ENCODE measurements at regions not wholly inside any gene's neighbourhood (a gene's known extent, or its start where the extent isn't known, plus 50 kb on each side); places are given as distances from the start of the nearest gene placed in this dataset.

DNA sequence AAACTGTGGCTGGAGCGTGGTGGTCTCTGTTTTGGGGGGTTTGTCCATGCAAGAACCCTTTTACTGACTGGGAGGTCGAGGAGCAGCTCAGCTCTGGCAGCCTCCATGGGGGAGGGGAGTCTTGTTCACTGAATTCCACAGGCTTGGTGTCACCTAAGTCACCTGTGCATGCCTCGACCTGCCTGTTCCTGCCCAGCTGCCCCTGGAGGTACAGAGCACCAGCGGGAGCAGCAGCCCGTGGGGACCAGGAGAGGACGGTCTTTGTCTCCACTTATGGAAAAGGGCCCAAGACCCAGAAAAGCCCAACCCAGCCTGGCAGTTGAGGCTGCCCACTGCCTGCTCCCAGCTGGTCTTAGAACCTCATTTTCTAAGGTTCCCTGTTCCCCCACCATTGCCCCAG is 168.7 kb upstream of the AGAP1 start:
- no peaks in the 10 kb centered on the region for H3K4me1 Mint-ChIP-seq
- H3K27ac Mint-ChIP-seq, result no peak overlapping the region
- no peaks in the 10 kb centered on the region for H3K9me3 Mint-ChIP-seq
- H3K27me3 Mint-ChIP-seq, result no peaks in the 10 kb centered on the region
- CTCF ChIA-PET, result no interaction called here
- no peak for DNase-seq
- no peak overlapping the region for H3K4me3 Mint-ChIP-seq
- H3K36me3 Mint-ChIP-seq, result no peaks in the 10 kb centered on the region

DNA sequence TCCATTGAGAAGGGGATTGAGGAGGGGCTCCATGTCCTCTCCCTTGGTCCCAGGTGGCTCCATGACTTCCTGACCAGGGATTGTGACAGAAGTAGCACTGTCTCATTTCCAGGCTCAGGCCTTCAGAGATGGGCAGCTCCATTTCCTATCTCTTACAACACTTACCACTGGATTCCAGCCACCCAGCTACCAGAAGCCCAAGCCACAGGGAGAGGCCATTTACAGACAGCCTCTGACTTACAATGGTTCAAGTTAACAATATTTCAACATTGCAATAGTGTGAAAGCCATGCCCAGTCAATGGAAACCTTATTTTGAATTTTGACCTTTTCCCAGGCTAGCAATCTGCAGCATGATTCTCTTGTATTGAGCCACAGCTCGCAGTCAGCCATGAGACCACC is 164.9 kb upstream of the AGAP1 start:
- Mint-ChIP-seq H3K27ac (no peak overlapping the region), H3K9me3 (no peaks in the 10 kb centered on the region), H3K4me3 (no peak overlapping the region), H3K4me1 (no peaks in the 10 kb centered on the region), H3K27me3 (no peaks in the 10 kb centered on the region), H3K36me3 (no peaks in the 10 kb centered on the region)
- CTCF ChIA-PET, result no interaction called here
- no peak for DNase-seq

DNA sequence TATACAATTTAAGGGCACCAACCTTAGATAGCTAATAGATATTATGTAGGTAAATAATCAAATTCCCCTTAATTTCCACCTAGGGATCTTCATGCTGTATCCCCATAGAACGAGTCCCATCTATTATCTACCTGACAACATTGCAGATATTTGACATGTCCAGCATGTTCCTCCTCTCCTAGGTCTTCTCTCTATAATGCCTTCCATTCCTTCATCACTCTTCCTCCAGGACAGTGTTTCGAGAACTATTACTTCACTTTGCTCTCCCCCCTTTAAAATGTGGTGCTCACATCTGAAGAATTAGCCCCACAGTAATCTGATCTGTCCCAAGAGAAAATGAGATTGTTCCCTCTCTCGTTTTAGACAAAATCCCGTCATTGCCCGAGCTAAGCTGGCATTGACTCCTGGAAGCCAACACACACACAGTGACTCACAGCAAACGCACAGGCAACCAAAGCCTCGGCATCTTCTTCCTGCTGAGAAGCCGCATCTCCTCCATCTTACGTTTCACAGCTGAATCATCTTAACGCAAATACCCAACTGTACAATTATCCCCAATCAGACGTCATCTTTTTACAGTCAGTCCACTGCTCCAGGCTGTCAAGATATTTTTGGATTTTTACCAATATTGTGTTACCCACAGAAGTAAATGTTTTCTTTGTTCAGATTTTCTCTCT is 162.9 kb upstream of the AGAP1 start:
- CTCF ChIA-PET, result no interaction called here
- no peak overlapping the region for H3K4me3 Mint-ChIP-seq
- H3K27me3 Mint-ChIP-seq, result no peaks in the 10 kb centered on the region
- no peak for DNase-seq
- no peaks in the 10 kb centered on the region for H3K4me1 Mint-ChIP-seq
- H3K9me3 Mint-ChIP-seq, result peaks cover 3% of the 10 kb centered on the region
- H3K36me3 Mint-ChIP-seq, result no peaks in the 10 kb centered on the region
- H3K27ac Mint-ChIP-seq, result no peak overlapping the region

DNA sequence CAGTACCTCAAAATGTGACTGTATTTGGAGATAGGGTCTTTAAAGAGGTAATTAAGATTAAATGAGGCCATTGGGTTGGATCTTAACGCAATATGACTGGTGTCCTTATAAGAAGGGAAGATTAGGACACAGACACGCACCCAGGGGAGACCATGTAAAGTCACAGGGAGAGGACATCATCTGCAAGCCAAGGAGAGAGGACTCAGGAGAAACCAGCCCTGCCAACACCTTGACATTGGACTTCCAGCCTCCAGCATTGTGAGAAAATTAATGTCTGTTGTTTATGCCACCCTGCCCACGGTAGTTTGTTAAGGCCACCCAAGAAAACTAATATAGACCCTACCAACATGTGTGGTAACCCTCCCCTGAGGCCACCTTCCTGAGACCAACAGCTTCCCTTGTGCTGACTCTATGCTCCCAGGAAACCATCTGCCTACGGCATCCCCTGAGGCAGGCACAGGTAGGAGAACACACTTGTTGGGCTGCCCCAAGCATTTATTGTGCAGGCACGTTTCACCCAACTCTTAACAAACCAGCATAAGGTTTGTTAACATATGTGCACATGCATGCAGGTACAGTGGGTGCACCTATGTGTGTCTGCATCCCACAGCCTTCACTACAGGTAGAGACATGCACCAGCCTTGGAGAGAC is 161.5 kb upstream of the AGAP1 start:
- Mint-ChIP-seq H3K36me3 (no peaks in the 10 kb centered on the region), H3K27ac (no peak overlapping the region), H3K4me3 (no peak overlapping the region), H3K4me1 (no peaks in the 10 kb centered on the region), H3K27me3 (no peaks in the 10 kb centered on the region), H3K9me3 (peaks cover 3% of the 10 kb centered on the region)
- no peak for DNase-seq
- CTCF ChIA-PET, result no interaction called here

DNA sequence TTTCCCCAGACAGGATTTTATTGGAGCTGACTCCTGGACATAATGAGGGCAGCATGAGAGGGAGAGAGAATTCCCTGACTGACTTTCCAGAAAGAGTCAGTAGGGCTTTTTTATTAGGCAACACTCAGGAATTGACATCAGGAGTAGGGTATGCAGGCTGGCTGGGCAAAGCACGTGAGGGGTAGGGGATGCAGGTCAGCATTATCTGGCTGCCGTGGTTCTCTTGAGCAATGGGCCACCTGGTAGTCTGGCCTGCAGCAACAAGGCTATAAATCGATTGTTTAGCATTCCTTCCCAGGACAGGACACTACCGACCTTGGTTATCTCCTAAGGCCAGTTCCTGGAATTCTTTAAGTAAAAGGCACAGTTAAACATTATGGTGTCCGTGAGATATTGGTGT is 160.8 kb upstream of the AGAP1 start:
- Mint-ChIP-seq H3K36me3 (no peaks in the 10 kb centered on the region), H3K4me1 (no peaks in the 10 kb centered on the region), H3K27ac (no peak overlapping the region), H3K27me3 (no peaks in the 10 kb centered on the region), H3K9me3 (peaks cover 3% of the 10 kb centered on the region), H3K4me3 (no peak overlapping the region)
- no peak for DNase-seq
- CTCF ChIA-PET, result no interaction called here

DNA sequence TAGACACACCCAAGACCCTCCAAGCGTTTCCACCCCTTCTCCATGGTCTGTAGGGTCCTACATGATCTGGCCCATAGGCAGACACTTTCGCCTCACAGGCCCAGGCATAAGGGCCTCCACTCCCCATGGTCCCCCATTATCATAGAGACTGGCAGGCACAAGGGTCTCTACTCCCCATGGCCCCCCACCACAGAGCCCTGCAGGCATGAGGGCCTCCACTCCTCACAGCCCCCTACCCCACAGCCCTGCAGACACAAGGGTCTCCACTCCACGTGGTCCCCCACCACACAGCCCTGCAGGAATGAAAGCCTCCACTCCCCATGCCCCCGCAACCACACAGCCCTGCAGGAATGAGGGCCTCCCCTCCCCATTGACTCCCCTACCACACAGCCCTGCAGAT is 159.7 kb upstream of the AGAP1 start:
- H3K27ac Mint-ChIP-seq, result no peak overlapping the region
- H3K36me3 Mint-ChIP-seq, result no peaks in the 10 kb centered on the region
- H3K27me3 Mint-ChIP-seq, result no peaks in the 10 kb centered on the region
- H3K4me1 Mint-ChIP-seq, result no peaks in the 10 kb centered on the region
- no peak for DNase-seq
- H3K4me3 Mint-ChIP-seq, result no peak overlapping the region
- H3K9me3 Mint-ChIP-seq, result peaks cover 3% of the 10 kb centered on the region
- CTCF ChIA-PET, result no interaction called here

DNA sequence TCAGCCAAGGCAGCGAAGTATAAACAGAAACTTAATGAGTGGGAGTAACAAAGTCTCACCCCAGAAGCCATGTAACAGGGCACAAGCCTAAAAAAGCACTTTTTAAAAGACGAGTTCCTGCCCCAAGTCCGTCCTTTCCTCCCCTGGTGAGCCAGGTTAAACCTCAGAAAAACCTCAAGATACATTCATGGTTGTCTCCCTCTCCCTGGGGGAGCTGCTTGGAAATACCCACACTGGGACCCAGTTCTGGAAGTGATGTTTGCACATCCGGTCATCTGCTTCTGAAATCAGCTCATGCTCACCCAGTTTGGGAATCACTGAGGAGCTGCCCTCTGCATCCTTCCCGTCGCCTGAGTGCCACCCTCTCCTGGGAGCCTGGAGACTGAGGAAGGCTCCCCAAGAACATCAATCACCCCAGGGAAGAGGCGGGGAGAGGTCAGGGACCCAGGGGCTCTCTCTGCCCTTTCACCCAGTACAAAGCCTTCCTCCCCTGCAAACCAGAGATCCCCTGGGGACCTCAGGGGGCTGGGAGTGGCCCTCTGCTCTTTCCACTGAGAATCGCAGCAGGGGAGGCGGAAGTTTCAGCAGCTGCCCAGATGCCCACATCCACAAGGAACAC is 150.6 kb upstream of the AGAP1 start:
- no peak overlapping the region for H3K4me3 Mint-ChIP-seq
- H3K9me3 Mint-ChIP-seq, result peaks cover 4% of the 10 kb centered on the region
- CTCF ChIA-PET, result no interaction called here
- no peak overlapping the region for H3K27ac Mint-ChIP-seq
- no peaks in the 10 kb centered on the region for H3K27me3 Mint-ChIP-seq
- H3K4me1 Mint-ChIP-seq, result no peaks in the 10 kb centered on the region
- no peak for DNase-seq
- no peaks in the 10 kb centered on the region for H3K36me3 Mint-ChIP-seq

DNA sequence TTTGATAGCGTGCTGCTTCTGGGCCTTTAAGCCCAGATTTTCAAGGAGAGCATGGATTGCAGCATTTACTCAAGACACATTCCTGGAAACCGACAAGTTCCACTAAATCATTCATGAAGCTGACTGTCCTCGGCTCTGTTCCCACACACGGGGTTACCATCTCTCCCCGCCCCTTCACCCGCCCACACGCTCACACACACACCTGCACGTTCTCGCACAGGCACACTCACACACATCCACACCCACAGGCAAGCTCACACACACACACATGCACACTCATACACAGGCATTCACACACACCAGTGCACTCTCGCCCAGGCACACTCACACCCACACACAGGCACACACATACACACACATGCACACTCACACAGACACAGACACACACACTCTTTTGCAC is 150.0 kb upstream of the AGAP1 start:
- H3K4me1 Mint-ChIP-seq, result no peaks in the 10 kb centered on the region
- H3K9me3 Mint-ChIP-seq, result peaks cover 4% of the 10 kb centered on the region
- H3K27ac Mint-ChIP-seq, result no peak overlapping the region
- no peaks in the 10 kb centered on the region for H3K36me3 Mint-ChIP-seq
- no peak overlapping the region for H3K4me3 Mint-ChIP-seq
- CTCF ChIA-PET, result no interaction called here
- DNase-seq, result no peak
- H3K27me3 Mint-ChIP-seq, result no peaks in the 10 kb centered on the region

DNA sequence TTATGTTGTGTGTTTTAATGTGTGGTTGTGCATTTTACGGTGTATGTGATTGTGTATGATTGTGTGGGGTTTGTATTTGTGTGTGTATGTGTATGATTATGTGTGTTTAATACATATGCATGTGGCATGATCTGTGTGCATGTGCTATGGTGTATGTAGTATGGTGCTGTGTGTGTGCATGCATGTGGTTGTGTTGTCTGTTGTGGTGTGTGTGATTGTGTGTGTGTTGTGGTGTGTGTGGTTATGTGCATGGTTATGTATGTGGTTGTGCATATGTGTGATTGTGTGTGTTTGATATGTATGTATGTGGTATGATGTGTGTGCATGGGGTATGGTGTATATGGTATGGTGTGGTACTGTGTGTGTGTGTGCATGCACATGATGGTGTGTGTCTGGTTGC is 148.1 kb upstream of the AGAP1 start:
- Mint-ChIP-seq H3K27me3 (no peaks in the 10 kb centered on the region), H3K36me3 (no peaks in the 10 kb centered on the region), H3K4me3 (no peak overlapping the region), H3K27ac (no peak overlapping the region), H3K4me1 (no peaks in the 10 kb centered on the region), H3K9me3 (peaks cover 6% of the 10 kb centered on the region)
- no peak for DNase-seq
- CTCF ChIA-PET, result no interaction called here

DNA sequence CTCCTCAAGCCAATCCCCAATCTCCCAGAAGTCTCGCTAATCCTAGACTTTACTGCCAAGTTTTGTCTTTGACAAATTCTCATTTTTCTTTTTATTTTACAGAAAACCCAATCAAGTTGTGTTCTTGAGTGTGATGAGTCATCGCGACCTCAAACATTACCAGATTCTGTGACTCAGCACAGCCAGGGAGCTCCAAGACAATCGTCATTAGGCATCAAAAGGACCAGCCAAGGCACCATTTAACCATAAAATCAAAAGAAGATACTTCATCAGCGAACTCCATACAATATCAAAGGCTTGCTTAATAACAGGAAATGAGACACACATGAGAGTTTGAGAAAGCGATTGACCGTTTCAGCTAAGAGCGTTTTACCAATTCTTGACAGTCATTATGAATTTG is 146.2 kb upstream of the AGAP1 start:
- H3K27me3 Mint-ChIP-seq, result no peaks in the 10 kb centered on the region
- H3K4me1 Mint-ChIP-seq, result no peaks in the 10 kb centered on the region
- no peak for DNase-seq
- peaks cover 6% of the 10 kb centered on the region for H3K9me3 Mint-ChIP-seq
- H3K36me3 Mint-ChIP-seq, result no peaks in the 10 kb centered on the region
- no peak overlapping the region for H3K4me3 Mint-ChIP-seq
- CTCF ChIA-PET, result no interaction called here
- H3K27ac Mint-ChIP-seq, result no peak overlapping the region

DNA sequence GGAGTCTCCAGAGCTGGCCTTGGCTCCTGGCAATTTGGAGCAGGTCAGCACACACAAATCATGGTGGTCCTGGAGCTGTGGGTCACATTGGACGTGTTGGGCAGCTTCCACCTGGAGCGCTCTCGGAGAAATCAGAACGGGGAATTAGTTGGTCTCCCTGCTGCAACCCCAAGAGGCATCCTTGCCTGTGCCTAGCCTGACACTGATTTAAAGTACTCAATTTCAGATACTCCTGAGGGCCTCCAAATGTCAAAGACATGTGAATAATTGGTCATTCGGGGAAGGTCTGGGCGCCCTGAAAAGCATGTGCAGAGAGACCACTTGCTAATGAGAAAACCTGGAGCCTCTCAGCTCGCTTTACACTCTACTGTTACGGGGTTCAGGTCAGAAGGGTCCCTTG is 145.5 kb upstream of the AGAP1 start:
- no peak overlapping the region for H3K27ac Mint-ChIP-seq
- H3K9me3 Mint-ChIP-seq, result peaks cover 6% of the 10 kb centered on the region
- no peaks in the 10 kb centered on the region for H3K4me1 Mint-ChIP-seq
- H3K36me3 Mint-ChIP-seq, result no peaks in the 10 kb centered on the region
- CTCF ChIA-PET, result no interaction called here
- H3K4me3 Mint-ChIP-seq, result no peak overlapping the region
- H3K27me3 Mint-ChIP-seq, result no peaks in the 10 kb centered on the region
- no peak for DNase-seq

DNA sequence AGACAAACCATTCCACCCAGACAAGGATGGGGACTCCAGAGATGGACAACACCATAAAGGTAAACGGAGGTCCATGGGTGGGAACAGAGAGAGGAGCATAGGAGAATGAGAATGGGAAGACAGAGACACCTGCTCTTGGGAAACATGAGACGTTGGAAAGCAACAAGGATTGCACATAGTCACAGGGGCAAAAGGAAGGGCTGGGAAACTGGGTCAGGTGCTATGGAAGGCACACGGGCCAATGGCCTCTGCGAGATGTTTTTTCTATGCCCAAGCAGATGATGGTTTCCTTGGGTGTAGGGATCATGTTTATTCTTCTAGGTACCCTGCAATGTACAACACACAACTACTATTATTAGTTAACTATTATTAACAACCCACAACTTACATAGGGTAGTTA is 143.6 kb upstream of the AGAP1 start:
- Mint-ChIP-seq H3K4me1 (no peaks in the 10 kb centered on the region), H3K4me3 (no peak overlapping the region), H3K9me3 (peaks cover 6% of the 10 kb centered on the region), H3K36me3 (no peaks in the 10 kb centered on the region), H3K27me3 (no peaks in the 10 kb centered on the region), H3K27ac (no peak overlapping the region)
- CTCF ChIA-PET, result no interaction called here
- no peak for DNase-seq

DNA sequence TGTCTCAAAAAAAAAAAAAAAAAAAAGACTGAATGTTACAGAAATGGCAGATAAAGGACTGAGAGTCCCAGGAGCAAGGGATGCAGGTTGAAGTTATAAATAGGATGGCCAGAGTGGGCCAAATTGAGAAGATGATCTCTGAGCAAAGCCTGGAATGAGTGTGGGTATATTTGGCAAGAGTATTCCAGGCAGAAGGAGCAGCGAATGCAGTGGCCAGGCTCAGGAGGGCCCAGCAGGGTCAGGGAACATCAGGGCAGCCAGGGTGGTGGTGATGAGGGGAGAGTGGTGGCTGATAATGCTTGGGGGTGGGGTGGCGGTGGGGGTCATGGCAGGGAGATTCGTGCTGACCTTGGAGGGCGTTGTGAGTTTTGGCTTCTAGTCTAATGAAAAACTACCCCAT is 141.3 kb upstream of the AGAP1 start:
- H3K4me3 Mint-ChIP-seq, result no peak overlapping the region
- H3K4me1 Mint-ChIP-seq, result no peaks in the 10 kb centered on the region
- H3K9me3 Mint-ChIP-seq, result peaks cover 2% of the 10 kb centered on the region
- DNase-seq, result no peak
- CTCF ChIA-PET, result no interaction called here
- no peaks in the 10 kb centered on the region for H3K36me3 Mint-ChIP-seq
- no peak overlapping the region for H3K27ac Mint-ChIP-seq
- no peaks in the 10 kb centered on the region for H3K27me3 Mint-ChIP-seq

DNA sequence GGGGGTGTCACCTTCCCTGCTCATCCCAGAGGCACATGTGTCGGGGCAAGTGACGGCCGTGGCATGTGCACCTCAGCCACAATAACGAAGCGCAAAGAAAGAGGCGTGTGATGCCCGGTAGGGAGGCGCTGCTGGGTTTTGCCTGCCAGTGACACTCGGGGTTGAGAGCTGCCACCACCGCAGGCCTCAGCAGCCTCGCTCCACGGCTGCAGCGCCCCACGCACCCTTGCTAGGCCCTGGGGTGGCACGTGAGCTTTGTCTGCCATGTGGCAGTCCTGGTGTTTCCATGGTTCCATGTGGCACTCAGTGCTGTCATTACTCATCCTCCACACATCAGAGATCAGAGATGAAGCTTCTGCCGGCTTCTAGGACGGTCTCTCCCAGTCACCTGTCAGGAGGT is 136.0 kb upstream of the AGAP1 start:
- H3K36me3 Mint-ChIP-seq, result no peaks in the 10 kb centered on the region
- no peaks in the 10 kb centered on the region for H3K27me3 Mint-ChIP-seq
- no peak for DNase-seq
- no peaks in the 10 kb centered on the region for H3K4me1 Mint-ChIP-seq
- H3K4me3 Mint-ChIP-seq, result no peak overlapping the region
- no peaks in the 10 kb centered on the region for H3K9me3 Mint-ChIP-seq
- no peak overlapping the region for H3K27ac Mint-ChIP-seq
- CTCF ChIA-PET, result no interaction called here

DNA sequence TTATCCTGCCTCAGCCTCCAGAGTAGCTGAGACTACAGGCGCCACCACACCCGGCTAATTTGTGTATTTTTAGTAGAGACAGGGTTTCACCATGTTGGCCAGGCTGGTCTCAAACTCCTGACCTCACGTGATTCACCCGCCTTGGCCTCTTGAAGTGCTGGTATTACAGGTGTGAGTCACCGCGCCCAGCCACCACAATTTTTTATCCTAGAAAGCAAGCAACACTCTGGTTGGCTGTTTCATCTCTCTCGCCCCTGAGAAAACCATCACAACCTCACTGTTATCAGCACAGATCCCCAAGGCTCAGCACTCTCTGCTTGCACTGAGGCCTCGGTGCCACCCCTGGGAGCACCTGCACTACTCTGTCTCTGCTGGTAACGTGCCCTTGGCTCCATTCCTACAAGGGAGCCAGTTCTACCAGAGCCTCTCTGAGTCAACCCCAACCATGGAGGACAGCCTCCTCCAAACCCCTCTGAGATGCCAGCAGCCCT is 134.8 kb upstream of the AGAP1 start:
- no peaks in the 10 kb centered on the region for H3K36me3 Mint-ChIP-seq
- no peaks in the 10 kb centered on the region for H3K9me3 Mint-ChIP-seq
- no peak for DNase-seq
- H3K4me1 Mint-ChIP-seq, result no peaks in the 10 kb centered on the region
- no peaks in the 10 kb centered on the region for H3K27me3 Mint-ChIP-seq
- no peak overlapping the region for H3K27ac Mint-ChIP-seq
- no peak overlapping the region for H3K4me3 Mint-ChIP-seq
- CTCF ChIA-PET, result no interaction called here

Measured in activated naive CD4-positive, alpha-beta T cell treated with anti-CD3 and anti-CD28 coated beads, Interleukin-2, amount 10 ng/mL, durations not matched to agents 7 days and 5 days (primary cell).